Stimulated activated CD4-positive, alpha-beta T cell treated with anti-CD3 and anti-CD28 coated beads, Interleukin-1b, Interleukin-23, amount 100 ng/mL, for 4 hours (primary cell): ENCODE measurements at regions not wholly inside any gene's neighbourhood (a gene's known extent, or its start where the extent isn't known, plus 50 kb on each side); places are given as distances from the start of the nearest gene placed in this dataset.
"Not testable (repeated sequence)": the region's sequence is repeated elsewhere in the genome, so short reads cannot be mapped to it uniquely, and the experiment has no call there.

ENCODE experiments used
- DNase-seq, 2 donors: peaks; one replicate each; pipeline ENCODE4 v3.0.0-alpha.2; 2020; ENCODE audit warnings: low read depth in 2 of 2

DNA sequence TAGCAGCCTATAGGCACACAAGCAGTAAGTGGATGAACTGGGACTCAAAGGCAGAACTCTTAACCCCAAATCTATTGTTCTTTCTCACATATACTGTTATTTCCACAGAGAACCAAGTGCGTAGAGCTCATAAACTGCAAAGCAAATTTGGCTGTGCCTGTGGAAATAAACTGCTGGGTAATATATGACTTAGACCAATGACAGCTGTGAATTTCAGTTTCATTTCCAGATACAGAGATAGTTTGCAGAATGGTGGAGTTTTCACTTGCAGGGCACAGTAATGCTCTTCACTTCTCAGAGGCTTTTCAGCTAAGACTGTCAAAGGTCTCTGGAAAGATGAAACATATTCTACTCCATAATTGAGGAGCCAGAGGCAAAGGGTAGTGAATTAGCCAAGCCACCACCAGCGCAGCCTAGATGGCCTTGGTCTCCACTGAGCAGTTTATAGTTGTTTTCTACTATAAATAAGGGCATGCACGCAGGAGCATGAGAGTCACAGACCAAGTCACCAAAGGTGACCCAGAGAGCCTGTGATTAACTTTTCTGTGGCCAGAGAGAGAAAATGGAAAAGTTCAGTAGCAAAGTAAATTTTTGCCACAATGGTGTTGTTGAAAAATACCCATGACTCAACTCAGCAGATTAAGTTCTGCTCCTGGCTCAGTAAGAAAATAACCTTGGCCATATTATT, 180.7 kb upstream of the GRM7 start:
- no peak for DNase-seq

DNA sequence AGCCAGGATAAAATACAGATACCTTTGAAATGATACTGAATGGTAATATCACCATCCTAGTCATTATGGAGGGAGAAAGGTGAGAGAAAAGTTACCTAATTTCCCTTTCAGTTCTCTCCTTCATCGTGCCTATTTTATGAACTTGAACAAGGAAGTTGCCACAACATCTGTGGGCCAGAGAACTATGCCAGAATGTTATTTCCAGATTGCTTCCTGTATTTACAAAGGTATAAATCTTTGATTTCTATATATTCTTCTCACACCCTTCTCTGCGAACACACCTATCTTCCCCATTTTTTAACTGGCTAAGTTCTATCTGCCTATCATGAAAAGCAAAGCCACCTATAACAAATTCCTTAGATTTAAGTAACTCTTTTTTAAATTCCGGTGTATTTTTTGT, 163.6 kb upstream of the GRM7 start:
- no peak for DNase-seq

- no peak for DNase-seq
Measured at GRCh38 chr3:6697722-6698121, 163.2 kb upstream of the GRM7 start.

DNA sequence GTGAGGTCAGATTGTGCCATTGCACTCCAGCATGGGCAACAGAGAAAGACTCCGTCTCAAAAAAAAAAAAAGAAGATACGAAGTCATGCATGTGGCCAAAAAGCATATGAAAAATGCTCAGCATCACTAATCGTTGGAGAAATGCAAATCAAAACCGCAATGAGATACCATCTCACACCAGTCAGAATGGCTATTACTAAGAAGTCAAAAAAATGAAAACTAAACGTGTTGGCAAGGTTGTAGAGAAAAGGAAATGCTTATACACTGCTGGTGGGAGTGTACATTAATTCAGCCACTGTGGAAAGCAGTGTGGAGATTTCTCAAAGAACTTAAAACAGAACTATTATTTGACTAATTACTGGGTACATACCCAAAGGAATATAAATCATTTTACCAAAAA, 156.1 kb upstream of the GRM7 start:
- DNase-seq, result not testable (repeated sequence)

GRCh38 chr3:6706777-6707176, 154.1 kb upstream of the GRM7 start:
- no peak for DNase-seq

GRCh38 chr3:6709178-6709577, 151.7 kb upstream of the GRM7 start:
- DNase-seq, result no peak

- DNase-seq, result no peak
Measured at GRCh38 chr3:6714962-6715361, 146.0 kb upstream of the GRM7 start.

DNA sequence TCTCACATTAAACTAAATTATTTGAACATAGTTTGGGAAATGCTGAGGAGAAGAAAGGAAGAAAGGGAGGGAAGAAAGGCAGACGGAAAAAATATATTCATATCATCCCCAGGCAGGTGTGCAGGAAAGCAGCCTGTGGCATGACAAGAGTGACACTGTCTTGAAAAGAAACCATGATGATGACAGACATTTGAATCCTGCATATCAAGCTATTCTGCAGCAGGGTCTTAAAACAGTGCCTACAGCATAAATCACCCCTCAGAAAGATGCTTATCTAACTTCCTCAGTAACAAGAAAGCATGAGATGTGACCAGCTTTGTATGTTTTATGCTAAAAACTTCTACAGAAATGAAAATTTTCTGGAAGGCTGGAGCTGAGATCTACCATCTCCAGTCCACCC, 144.5 kb upstream of the GRM7 start:
- no peak for DNase-seq

DNA sequence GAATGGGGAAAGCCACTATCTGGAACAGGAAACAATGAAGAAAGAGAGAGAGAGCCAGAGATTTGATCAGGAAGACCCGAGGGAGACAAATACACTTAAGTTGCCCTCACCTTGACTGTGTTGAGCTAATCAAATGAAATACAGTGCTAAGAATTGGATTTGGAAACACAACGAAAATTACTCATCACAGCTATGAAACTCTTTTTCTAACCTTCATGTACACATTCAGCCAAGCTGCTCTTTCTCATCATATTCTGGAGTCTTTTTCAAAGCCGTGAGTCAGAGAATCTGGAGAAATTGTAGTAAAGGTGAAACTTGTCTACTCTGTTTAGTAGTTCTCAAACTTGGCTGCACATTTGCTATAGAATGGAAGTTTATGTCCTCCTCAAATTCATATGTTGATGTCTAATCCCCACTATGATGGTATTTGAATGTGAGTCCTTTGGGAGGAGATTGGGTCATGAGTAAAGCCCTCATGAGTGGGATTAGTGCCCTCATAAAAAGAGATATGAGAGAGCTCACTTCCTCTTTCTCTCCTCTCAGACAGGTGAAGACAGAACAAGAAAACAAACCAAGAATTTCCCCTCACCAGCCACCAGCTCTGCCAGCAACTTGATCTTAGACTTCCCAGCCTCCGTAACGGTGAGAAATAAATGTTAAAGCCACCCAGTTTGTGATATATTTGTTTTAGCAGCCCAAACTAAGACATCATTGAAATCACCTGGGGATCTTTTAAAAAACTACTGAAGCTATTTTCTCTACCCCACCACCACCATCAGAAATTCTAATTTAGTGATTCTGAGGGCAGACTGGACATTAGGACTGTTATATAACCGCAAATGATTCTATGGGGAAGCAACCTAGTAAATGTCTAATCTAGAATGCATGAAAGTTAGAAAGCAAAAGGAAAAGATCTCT, 143.6 kb upstream of the GRM7 start:
- no peak for DNase-seq

DNA sequence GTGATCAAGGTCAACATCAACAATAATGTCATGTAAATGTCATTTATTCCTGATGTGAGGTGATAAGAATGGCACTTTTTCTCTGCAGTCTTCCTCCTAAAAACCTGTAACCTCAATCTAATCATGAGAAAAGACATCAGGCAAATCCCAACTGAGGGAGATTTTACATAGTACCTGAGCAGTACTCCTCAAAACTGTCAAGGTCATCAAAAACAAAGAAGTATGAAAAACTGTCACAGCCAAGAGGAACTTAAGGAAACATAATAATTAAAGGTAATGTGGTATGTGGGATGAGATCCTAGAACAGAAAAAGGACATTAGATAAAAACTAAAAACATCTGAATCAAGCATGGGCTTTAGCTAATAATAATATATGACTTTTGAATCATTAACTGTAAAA, 140.9 kb upstream of the GRM7 start:
- no peak for DNase-seq

DNA sequence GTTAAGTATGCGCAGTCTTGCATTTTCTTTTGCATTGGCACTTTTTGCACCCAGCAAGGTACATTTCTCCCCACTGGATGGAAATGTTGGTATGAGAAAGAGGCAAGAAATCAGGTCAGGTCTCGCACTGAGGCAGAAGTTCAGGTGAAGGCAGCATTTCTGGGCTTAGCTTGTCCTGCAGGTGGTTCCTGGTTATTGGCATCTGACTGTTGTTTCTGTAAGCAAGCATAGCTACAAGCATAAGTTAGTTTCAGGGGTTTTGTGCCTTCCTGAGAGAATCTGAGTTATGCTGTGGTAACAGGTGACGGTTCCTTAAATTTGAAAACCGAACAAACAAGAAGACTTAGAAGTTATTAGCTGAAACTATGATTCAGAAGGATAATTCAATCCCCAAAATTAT, 139.4 kb upstream of the GRM7 start:
- DNase-seq, result no peak

DNA sequence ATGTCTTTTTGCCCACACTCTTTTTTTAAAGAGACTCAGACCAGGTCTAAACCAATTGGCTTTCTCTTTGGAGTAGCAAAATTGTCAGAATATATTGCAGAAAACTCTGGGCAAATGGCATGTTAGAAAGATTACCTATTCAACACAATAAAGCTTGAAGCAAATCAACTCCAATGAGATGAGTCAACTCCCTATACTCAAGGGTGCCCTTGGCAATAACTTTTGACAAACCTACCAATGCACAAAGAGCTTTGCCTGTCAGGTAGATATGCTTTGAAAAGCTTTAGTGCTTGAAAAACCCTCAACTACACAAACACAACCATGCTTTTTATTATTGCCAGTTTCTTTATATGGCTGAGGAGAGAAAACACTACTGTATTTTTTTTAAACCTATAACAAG, 137.7 kb upstream of the GRM7 start:
- no peak for DNase-seq

- no peak for DNase-seq
Measured at GRCh38 chr3:6726811-6727210, 134.1 kb upstream of the GRM7 start.

DNA sequence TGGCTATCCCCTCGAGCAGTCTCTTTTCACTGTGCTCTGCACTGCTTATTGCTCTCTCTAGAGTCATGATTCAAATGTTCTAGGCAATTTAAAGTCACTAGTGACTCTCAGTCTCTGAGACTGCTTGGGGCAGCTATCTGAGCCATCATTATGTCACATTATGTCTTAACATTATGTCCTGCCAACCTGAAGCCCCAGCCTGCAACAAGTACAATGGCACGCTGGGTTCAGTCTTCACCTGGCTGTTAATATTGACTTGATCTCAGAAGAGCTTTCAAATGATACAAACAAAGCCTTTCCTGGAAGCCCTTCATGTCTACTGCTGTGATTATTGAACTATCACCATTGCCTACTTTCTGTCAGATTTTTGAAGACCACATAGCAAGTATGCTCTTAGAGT, 128.1 kb upstream of the GRM7 start:
- no peak for DNase-seq

DNA sequence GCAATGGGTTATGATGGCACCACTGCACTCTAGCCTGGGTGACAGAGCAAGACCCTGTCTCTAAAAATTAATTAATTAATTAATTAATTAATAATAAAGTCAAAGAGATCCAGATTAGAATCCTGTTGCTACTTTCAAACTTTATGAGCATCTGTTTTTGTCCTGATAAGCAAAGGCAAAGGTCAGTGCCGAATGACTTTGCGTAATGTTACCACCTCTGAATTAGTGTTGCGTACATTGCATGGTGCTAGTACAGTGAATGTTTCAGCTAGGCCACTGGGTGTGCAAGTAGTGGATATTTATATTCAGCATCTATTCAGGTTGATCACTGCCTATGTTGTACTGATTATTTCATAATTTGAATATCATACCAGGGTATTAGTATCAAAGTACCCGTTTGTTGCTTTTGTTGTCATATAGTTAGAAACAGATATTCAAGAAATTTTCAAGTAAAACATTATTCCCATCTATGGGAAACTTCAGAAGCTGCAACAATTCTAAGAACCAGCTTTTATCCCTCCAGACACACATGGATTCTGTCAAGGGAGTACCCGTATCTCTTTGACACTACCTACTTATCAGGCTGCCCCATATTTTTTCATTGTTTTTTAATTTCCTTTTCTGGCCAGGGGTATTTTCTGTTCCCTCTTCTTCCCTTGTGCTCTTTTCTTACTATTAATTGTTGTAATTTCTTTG, 127.1 kb upstream of the GRM7 start:
- DNase-seq, result no peak

GRCh38 chr3:6734395-6734746, 126.5 kb upstream of the GRM7 start:
- no peak for DNase-seq

- DNase-seq, result no peak
Measured at GRCh38 chr3:6736836-6737629, 123.9 kb upstream of the GRM7 start.

DNA sequence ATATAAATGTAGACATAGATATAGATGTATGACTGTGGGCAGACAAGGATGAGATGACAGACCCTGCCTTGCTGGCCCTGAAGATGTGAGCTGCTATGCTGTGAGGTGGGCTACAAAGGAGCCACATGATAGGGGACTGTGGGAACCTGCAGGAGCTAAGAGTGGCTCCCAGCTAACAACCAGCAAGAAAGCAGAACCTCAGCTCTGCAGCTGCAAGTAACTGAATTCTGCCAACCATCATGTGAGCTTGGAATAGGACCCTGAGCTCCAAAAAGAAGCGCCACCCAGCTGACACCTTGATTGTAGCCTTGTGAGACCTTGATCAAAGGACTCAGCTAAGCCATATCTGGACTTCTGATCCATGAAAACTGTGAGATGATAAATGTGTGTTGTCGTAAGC, 123.3 kb upstream of the GRM7 start:
- DNase-seq, result no peak

DNA sequence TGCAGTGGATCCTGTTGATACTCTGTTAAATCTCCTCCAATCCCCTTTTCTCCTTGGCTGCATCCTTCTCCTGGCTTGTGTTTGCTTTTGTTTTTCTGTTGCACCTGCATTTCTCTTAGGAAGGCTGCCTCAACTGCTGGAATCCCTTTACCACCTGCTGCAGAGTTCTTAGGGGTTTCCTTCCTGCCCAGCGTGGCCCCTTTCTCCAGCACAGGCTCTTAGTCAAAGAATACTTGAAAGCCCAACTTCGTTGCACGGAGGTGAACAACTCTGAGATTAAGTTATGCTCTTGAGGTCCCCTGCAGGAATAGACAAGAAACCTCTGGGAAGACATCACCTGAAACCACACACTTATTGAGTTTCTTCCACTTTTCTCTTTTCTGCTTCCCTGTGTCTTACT, 121.6 kb upstream of the GRM7 start:
- DNase-seq, result no peak

DNA sequence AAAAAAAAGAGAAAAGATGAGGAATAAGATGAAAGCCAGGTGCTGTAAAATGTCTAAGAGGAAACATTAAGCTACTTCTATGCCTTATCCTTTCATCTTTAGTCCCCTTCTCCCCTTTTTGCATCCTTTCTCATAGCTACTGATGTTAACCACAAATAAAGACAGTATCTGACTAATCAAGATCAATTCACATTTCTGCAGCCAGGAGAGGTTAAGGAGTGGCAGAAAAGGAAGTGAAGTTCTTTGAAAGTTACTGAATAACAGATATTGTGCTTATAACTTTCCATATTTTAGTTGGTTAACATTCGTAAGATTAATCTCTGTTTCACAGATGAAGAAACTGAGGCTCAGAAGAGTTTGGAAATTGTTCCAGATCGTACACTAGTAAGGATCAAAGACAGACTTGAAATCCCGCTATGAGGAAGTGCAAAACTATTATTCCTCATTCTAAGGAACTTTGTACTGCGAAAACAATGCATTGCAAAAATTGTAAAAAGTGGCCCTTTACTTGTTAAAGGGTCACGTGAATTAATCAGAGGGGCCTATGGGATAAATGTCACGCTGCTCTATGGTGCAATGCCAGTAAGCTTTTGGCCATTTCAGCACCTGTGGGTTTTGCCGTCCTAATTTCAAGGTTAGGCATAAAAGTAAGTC, 117.7 kb upstream of the GRM7 start:
- DNase-seq, result no peak

DNA sequence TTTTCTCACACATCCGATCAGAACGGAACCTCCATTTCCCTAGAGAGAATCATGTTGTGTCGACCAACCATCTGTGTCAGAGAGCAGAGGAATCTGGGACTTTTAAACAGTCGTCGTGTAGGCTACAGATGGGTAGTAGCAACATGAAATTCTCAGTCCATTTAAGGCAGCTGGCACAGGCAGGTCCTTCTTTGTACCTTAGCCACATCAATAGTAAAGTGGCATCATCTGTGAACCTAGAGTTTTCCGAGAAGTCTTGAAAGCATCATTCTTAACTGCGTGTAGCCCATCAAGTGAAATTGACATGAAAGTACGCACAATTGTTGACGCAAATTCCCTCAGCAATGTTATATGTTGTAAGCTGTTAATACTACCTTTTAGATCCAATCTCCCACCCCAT, 114.5 kb upstream of the GRM7 start:
- no peak for DNase-seq

DNA sequence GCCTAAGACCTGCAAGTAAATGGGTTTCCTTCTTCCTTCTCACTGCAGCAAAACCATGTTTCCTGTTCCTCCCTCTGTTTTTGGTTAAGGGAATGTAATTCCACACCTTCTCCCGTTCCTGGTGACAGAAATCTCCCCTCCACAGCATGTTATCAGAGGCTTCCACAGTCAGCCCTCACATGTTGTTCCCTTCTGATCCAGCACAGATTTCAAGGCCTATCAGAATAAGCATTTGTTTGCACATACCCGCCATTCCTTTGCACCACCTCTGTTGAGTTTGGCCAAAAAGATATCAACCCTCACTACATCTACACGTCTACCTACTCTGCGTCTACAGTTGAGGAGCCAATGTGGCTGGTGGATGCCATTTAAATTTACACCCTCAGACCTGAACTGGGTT, 113.9 kb upstream of the GRM7 start:
- no peak for DNase-seq
